GM18858 (cell line): ENCODE measurements at regions not wholly inside any gene's neighbourhood (a gene's known extent, or its start where the extent isn't known, plus 50 kb on each side); places are given as distances from the start of the nearest gene placed in this dataset.

Experiments used
- ATAC-seq: cut with Tn5 transposase; IDR thresholded peaks from one replicate; pipeline ENCODE4 v1.9.1; 2021; ENCODE audit not compliant: unreplicated experiment

GRCh38 chr2:155209696-155210450 lies 511.4 kb downstream of the KCNJ3 start:
- ATAC-seq = no peak

- peak; percentile 60 for ATAC-seq
Measured at GRCh38 chr2:155203178-155203577, 504.7 kb downstream of the KCNJ3 start.

GRCh38 chr2:155200753-155201152 lies 502.3 kb downstream of the KCNJ3 start:
- no peak for ATAC-seq

GRCh38 chr2:155190342-155190741 lies 491.8 kb downstream of the KCNJ3 start:
- ATAC-seq = peak; percentile 49

- ATAC-seq = no peak
Measured at GRCh38 chr2:155178921-155179320, 480.4 kb downstream of the KCNJ3 start.

- ATAC-seq = no peak
Measured at GRCh38 chr2:155176345-155176744, 477.9 kb downstream of the KCNJ3 start.

GRCh38 chr2:155169317-155169716 lies 470.8 kb downstream of the KCNJ3 start:
- no peak for ATAC-seq

- no peak for ATAC-seq
Measured at GRCh38 chr2:155162494-155162893, 464.0 kb downstream of the KCNJ3 start.

- no peak for ATAC-seq
Measured at GRCh38 chr2:155161314-155161713, 462.8 kb downstream of the KCNJ3 start.

- no peak for ATAC-seq
Measured at GRCh38 chr2:155157711-155158110, 459.2 kb downstream of the KCNJ3 start.

GRCh38 chr2:155157065-155157464 lies 458.6 kb downstream of the KCNJ3 start:
- ATAC-seq = no peak

GRCh38 chr2:155151945-155152344 lies 453.4 kb downstream of the KCNJ3 start:
- no peak for ATAC-seq

- ATAC-seq = no peak
Measured at GRCh38 chr2:155151472-155151871, 453.0 kb downstream of the KCNJ3 start.

GRCh38 chr2:155145758-155146229 lies 447.3 kb downstream of the KCNJ3 start:
- peak; percentile 97 for ATAC-seq

- no peak for ATAC-seq
Measured at GRCh38 chr2:155141418-155141817, 442.9 kb downstream of the KCNJ3 start.

- no peak for ATAC-seq
Measured at GRCh38 chr2:155125585-155126230, 427.2 kb downstream of the KCNJ3 start.

GRCh38 chr2:155115846-155116245 lies 417.4 kb downstream of the KCNJ3 start:
- no peak for ATAC-seq

- ATAC-seq = no peak
Measured at GRCh38 chr2:155111070-155111469, 412.6 kb downstream of the KCNJ3 start.

- no peak for ATAC-seq
Measured at GRCh38 chr2:155109527-155109926, 411.0 kb downstream of the KCNJ3 start.

- no peak for ATAC-seq
Measured at GRCh38 chr2:155100261-155100660, 401.8 kb downstream of the KCNJ3 start.

- ATAC-seq = no peak
Measured at GRCh38 chr2:155099784-155100183, 401.3 kb downstream of the KCNJ3 start.

- no peak for ATAC-seq
Measured at GRCh38 chr2:155095613-155096012, 397.1 kb downstream of the KCNJ3 start.
